PC-3 (cell line): ENCODE measurements at regions not wholly inside any gene's neighbourhood (a gene's known extent, or its start where the extent isn't known, plus 50 kb on each side); places are given as distances from the start of the nearest gene placed in this dataset.

ENCODE experiments used
- EZH2 ChIP-seq: fragments of 300-600 bp; sonication (generic); IDR thresholded peaks from one replicate; pipeline ENCODE4 v1.6.1; 2017; ENCODE audit warnings: antibody characterized with exemption, mild to moderate bottlenecking, low read length; ENCODE audit not compliant: unreplicated experiment
- TF ChIP-seq, protein P1 (sequence below): fragments of 300-600 bp; sonication (generic); conservative IDR thresholded peaks from 2 replicates; pipeline ENCODE4 v1.5.1; 2017; ENCODE audit warnings: antibody characterized with exemption, low read depth, mild to moderate bottlenecking, low read length

DNA sequence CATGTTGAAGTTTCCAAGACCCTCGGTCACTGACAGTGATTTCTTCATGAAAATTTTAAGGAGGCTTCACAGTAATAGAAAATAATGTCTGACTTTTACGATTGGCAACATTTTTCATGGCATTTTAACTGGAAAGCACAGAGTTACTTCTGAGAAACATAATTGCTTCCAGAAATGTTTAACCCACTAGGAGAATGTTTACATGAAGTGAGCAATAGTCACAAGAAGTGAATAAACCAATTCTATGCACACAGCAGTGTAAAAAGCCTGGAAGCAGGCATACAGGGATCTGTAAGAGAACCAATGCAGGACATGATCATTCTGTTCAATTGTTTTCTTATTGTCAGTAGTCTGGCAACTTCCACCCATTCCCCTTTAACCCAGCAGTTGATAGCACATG, 316.2 kb upstream of the CXADR start:
- TF ChIP-seq, protein P1, sequence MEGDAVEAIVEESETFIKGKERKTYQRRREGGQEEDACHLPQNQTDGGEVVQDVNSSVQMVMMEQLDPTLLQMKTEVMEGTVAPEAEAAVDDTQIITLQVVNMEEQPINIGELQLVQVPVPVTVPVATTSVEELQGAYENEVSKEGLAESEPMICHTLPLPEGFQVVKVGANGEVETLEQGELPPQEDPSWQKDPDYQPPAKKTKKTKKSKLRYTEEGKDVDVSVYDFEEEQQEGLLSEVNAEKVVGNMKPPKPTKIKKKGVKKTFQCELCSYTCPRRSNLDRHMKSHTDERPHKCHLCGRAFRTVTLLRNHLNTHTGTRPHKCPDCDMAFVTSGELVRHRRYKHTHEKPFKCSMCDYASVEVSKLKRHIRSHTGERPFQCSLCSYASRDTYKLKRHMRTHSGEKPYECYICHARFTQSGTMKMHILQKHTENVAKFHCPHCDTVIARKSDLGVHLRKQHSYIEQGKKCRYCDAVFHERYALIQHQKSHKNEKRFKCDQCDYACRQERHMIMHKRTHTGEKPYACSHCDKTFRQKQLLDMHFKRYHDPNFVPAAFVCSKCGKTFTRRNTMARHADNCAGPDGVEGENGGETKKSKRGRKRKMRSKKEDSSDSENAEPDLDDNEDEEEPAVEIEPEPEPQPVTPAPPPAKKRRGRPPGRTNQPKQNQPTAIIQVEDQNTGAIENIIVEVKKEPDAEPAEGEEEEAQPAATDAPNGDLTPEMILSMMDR: no peak
- no peak for TF ChIP-seq EZH2
